Right forelimb (tissue), 1 donor: ENCODE measurements at regions not wholly inside any gene's neighbourhood (a gene's known extent, or its start where the extent isn't known, plus 50 kb on each side); places are given as distances from the start of the nearest gene placed in this dataset.

Experiments
- DNase-seq: peaks from one replicate; pipeline ENCODE4 v3.0.0-alpha.2; 2018

DNA sequence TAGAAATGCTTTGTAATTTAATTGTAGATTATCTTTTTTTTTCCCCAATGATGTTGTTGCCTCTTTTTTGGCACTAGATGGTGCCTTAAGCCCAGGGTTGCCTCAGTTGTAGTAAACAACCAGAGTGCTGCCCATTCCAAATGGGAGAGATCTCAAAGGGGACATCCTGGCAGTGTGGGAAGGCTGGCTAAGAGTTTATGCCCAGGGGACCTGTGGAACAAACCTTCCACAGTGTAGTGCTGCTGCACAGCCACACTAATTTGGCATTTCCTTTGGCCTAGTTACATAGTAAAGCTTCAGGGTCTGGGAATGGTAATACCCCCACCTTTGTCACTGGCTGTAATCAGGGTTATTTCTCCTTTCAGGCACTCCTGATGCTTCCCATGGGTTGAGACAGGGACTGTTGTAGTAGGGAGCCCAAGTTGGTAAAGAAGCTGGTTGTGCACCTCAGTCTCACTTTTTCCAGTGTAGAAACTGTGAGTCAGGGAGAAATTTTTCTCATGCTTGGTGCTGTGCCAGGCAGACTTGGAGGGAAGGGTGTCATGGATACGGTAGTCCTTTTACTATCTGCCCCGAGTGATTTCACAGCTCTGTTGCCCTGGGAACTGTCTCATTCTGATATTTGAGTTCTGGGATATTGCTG lies 177.8 kb upstream of the ECI2 start:
- no peak for DNase-seq

DNA sequence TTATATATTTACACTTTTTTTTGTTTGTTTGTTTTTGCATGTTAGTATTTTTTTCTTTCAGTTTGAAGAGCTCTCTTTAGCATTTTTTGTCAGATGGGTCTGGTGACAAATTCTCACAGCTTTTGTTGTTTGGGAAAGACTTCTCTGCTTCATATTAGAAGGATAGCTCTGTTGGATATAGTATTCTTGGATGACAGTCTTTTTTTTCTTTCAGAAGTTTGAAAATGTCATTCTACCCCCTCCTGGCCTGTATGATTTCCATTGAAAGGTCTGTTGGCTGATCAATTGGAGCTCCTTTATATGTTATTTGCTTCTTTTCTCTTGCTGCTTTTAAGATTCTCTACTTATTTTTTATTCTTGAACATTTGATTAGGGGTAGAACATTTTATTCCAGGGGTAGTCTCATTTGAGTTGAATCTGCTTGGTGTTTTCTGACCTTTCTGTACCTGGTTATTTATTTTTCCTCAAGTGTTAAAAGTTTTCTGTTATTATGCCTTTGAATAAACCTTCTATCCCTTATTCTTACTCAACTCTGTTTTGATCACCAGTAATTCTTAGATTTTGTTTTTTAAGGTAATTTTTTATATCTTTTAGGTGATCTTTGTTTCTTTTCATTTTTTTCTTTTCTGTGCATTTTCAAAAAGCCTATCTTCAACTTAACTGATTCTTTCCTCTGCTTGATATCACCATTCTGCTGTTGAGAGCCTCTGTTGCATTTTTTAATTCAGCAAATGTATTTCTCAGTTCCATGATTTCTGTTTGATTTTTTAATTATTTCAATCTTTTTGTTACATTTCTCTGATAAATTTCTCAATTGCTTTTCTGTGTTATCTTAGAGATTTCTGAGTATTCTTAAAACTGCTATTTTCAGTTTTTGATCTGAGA lies 176.8 kb upstream of the ECI2 start:
- DNase-seq, result no peak

DNA sequence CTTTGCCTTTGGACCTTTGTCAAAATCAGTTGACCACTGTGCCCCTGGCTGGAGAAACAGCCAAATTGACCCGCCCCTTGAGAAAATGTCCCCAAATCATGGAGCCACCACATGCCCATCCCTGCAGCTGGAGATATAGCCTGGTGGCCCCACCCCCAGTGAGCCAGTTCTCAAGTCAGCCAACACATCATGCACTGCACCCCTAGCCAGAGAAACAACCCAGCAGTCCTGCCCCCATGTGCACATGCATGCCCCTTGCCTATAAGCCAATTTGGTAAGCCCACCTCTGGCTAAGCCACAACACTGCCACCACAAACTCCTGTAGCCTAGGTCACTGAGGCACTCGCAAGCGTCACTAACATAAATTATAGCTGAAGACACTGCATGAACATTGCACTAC lies 174.2 kb upstream of the ECI2 start:
- no peak for DNase-seq

DNA sequence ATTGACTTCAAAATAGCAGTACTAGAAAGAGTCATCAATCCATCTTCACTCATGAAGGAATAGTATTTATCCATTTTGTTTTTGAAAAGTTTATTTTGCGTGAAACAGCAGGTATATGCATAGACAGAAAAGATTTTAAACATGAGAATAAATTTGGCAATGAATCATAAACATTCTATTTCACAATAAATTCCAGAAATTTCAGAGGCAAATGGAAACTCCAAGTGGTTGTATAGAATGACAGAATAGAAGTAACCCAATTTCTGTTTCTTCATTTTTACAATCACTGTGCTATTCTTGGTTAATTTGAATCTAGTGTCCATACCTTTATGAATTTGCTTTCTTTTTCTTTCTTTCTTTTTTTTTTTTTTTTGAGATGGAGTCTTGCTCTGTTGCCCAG lies 173.0 kb upstream of the ECI2 start:
- DNase-seq, result no peak

DNA sequence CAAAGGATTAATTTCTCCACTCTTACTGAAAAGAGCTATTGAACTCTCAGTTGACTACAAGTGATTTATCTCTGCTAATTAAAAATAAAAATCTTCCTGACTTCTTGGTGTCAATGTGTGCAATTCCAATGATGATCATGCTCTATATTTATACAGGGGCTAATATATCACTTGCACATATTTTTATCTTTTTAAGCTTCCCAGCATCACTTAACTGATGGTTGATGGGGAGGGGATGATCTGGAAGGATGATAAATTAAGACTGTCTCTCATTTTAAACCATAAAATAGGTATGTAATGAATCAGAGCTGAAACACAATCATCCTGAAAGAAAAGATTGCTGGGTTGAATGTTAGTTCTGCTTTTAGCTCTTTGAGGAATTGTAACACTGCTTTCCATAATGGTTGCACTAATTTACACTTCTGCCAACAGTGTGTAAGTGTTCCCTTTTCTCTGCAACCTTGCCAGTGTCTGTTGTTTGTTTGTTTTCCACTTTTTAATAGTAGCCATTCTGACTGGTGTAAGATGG lies 169.6 kb upstream of the ECI2 start:
- DNase-seq, result no peak

DNA sequence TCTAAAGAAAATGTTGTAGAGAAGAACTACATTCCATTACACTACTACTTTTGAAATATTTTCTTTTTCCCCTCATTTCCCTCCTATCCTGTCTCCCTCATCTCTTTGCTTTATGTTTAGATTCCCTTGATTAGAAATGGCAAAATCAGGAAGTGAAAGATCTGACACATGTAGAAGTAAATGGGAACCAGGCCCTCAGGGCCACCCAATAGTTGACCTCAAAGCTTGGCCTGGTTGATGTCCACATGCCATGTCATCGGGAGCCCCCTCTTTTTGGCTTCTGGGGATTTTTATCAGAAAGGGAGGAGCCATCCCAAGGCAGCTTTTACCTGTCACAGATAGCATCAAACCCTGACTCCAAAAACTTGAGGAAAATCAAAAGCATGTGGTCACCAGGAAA lies 168.3 kb upstream of the ECI2 start:
- no peak for DNase-seq

DNA sequence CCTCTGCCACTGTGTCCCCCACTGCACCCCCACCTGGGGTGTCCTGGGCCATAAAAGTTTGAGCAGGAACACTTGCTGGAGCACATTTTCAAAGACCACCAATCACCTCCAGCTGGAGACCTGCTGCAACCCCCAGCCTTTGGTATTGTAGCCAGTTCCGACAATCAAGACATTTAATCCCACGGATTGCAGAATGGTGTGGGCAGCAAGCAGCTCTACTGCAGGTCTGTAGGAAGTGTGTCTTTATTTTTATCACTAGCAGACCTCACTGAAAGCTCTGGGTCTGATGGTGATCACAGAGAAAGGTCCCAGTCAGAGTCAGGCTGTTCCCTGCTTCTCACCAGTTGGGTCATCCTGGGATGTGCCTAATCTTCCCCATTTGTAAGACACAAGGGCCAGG lies 167.1 kb upstream of the ECI2 start:
- no peak for DNase-seq

- DNase-seq, result no peak
Measured at GRCh38 chr6:4301871-4302270, 166.5 kb upstream of the ECI2 start.

DNA sequence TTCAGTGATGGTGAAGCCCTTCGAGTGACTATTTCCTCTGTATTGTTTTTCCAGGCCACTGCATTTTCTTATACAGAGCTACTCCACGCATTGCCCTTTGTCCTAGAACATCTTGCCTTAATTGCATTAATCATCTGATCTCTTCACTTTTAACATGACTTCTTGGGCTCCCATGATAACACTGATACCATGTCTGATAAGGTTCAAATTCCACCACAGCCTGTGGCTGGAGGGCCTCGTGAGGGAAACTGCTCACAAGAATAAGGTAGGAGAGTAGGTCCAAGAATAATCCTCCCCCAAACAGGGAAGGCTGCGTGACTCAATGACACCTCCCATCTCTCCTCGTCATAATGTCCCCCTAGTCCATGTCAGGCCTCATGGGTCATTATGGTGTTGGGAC lies 165.5 kb upstream of the ECI2 start:
- DNase-seq, result no peak

- DNase-seq, result no peak
Measured at GRCh38 chr6:4299476-4299875, 164.1 kb upstream of the ECI2 start.

- no peak for DNase-seq
Measured at GRCh38 chr6:4297348-4297747, 162.0 kb upstream of the ECI2 start.

GRCh38 chr6:4296552-4296951 lies 161.2 kb upstream of the ECI2 start:
- no peak for DNase-seq

- no peak for DNase-seq
Measured at GRCh38 chr6:4295783-4296155, 160.4 kb upstream of the ECI2 start.

- no peak for DNase-seq
Measured at GRCh38 chr6:4295058-4295782, 159.8 kb upstream of the ECI2 start.

DNA sequence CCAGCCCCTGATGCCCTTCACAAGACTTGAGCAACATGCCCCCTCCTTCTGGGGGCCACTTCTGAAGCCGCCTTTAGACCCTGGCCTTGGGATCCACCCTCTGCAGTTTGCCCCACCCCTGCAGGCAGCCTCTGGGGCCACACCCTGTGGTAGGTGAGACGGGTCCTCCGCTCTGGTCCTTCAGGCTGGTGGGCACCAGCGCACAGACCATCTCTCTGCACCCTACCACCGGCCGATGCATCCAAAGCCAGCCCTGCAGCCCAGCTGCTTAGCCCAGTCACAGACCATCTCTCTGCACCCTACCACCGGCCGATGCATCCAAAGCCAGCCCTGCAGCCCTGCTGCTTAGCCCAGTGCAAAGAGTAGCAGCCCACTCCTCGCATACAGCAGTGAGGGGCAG lies 159.3 kb upstream of the ECI2 start:
- no peak for DNase-seq

DNA sequence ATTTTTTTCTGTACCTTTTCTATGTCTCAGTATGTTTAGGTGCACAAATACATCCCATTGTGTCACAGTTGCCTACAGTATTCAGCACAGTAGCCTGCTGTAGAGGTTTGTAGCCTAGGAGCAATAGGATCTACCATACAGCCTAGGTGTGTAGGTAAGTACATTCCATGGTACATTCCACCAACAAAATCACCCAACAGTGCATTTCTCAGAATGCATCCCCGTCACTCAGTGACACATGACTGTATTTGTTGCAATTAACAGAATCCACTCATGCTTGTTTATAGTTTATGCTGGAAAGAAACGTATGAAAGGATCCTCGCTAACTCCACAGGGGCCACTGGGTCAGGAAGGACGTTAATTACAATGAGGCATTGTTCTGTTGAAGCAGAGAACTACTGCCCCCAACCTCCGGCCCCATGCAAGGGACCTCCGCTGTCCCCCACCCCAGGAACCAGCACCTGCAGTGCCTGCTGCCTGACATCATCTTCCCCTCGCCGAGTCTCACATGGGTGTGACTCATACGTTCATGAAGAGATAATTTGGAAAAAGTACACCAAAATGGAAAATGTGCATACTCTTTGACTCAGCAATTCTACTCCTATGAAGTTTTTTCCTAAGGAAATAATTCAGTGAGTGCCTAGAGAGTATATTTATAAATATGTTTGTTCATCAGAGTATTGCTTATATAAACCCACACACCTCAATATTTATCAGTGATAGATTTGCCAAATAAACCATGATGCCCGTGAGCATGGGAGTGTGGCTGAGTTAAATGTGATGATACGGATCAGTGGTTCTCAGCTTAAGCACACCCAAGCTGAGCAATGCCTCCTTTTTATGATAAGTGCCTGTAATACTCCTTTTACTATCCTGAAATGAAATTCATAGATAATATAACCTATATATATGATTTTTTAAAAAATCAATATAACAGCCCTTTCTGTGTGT lies 156.4 kb upstream of the ECI2 start:
- DNase-seq, result no peak

DNA sequence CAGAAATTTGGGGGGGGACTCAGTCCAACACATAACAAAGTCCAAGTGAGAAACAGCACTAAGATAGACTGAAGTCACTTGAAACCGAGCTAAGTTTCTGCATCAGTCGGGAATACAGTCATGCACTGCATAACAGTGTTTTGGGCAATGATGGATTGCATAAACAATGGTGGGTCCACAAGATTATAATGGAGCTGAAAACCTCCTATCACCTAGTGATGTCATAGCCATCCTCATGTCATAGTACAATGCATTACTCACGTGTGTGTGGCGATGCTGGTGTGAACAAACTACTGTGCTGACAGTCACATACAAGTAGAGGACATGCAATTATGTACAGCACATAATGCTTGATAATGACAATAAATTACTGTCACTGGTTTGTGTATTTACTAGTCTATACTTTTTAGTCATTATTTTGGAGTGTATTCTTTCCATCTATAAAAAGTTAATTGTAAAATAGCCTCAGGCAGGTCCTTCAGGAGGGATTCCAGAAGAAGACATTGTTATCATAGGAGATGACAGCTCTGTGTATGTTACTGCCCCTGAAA lies 154.5 kb upstream of the ECI2 start:
- DNase-seq, result no peak

- DNase-seq, result no peak
Measured at GRCh38 chr6:4287811-4288244, 152.5 kb upstream of the ECI2 start.

DNA sequence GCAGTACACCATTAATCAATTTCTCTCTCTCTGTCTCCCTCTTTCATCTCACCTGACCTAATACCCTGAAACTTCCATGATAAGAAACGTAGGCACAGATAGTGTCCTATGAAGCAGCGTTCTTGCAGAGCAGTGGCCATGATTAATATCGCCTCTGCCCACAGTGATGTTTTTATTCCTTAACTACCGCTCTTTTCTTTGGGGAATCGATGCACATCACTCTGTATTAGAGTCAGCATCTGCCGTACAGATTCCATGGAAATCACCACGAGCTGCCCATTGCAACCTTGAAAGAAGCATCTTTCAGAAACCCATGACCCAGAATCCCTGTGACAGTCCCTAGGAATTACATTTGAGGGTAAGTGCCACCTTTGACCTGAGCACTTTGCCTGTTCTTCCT lies 152.0 kb upstream of the ECI2 start:
- no peak for DNase-seq

DNA sequence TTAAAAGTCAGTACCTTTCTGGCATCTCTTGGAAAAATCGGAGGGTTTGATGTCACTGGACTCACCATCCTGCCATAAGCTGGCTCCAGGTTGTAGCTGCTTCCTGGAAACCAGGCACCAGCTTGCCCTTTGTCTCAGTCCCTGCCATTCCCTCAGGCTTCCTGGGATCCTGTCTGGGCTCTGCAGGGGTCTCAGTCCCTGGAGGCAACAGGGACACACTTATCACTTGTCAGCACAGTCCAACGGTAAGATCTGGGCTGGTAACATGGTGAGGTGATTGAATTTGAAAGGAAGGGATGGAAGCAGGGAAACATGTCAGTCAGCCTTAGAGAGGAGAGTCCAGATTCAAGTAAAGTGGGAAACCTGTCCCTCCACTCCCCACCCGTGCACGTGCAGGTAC lies 147.6 kb upstream of the ECI2 start:
- DNase-seq, result no peak

GRCh38 chr6:4281341-4282293 lies 146.2 kb upstream of the ECI2 start:
- peak; percentile 64 for DNase-seq
